Stimulated activated memory B cell treated with anti-CD40 and anti-IgM and Interleukin-4, amounts not matched to agents 10 μg/mL and 1 μg/mL and 100 μg/mL, for 72 hours (primary cell): ENCODE measurements at regions not wholly inside any gene's neighbourhood (a gene's known extent, or its start where the extent isn't known, plus 50 kb on each side); places are given as distances from the start of the nearest gene placed in this dataset.

Source experiments
- ATAC-seq: fragments of 150-1000 bp; cut with Tn5 transposase; 2 replicates; pipeline ENCODE4 v1.10.0; 2021
- H3K27ac Mint-ChIP-seq: one replicate; pipeline ENCODE4 v1.8.0; 2022; ENCODE audit warnings: mild to moderate bottlenecking, mixed read lengths
- H3K27me3 Mint-ChIP-seq: one replicate; pipeline ENCODE4 v1.8.0; 2022; ENCODE audit warnings: mixed read lengths
- H3K36me3 Mint-ChIP-seq: one replicate; pipeline ENCODE4 v1.8.0; 2022; ENCODE audit warnings: mixed read lengths
- H3K4me1 Mint-ChIP-seq: one replicate; pipeline ENCODE4 v1.8.0; 2022; ENCODE audit warnings: mixed read lengths
- H3K4me3 Mint-ChIP-seq: one replicate; pipeline ENCODE4 v1.8.0; 2022; ENCODE audit warnings: mild to moderate bottlenecking, moderate library complexity, mixed read lengths
- H3K9me3 Mint-ChIP-seq: one replicate; pipeline ENCODE4 v1.8.0; 2022; ENCODE audit warnings: mixed read lengths

GRCh38 chr11:8740129-8740528 is 57.5 kb downstream of the RPL27A start:
- no peak for ATAC-seq
- Mint-ChIP-seq H3K27ac (no peak overlapping the region), H3K27me3 (peaks cover 8% of the 10 kb centered on the region), H3K4me3 (no peak overlapping the region), H3K9me3 (no peaks in the 10 kb centered on the region), H3K4me1 (no peaks in the 10 kb centered on the region), H3K36me3 (no peaks in the 10 kb centered on the region)

- H3K4me3 Mint-ChIP-seq, result no peak overlapping the region
- no peaks in the 10 kb centered on the region for H3K36me3 Mint-ChIP-seq
- no peak overlapping the region for H3K27ac Mint-ChIP-seq
- H3K9me3 Mint-ChIP-seq, result no peaks in the 10 kb centered on the region
- ATAC-seq, result peak; percentile 81
- H3K27me3 Mint-ChIP-seq, result peaks cover 8% of the 10 kb centered on the region
- H3K4me1 Mint-ChIP-seq, result peaks cover 14% of the 10 kb centered on the region
Observed at GRCh38 chr11:8744423-8744822, 61.8 kb downstream of the RPL27A start.

GRCh38 chr11:8745431-8746253 is 63.0 kb downstream of the RPL27A start:
- H3K4me1 Mint-ChIP-seq, result peaks cover 14% of the 10 kb centered on the region
- H3K27me3 Mint-ChIP-seq, result peaks cover 8% of the 10 kb centered on the region
- no peak overlapping the region for H3K4me3 Mint-ChIP-seq
- H3K9me3 Mint-ChIP-seq, result no peaks in the 10 kb centered on the region
- H3K36me3 Mint-ChIP-seq, result no peaks in the 10 kb centered on the region
- no peak overlapping the region for H3K27ac Mint-ChIP-seq
- ATAC-seq, result no peak

- Mint-ChIP-seq H3K27ac (no peak overlapping the region), H3K9me3 (no peaks in the 10 kb centered on the region), H3K4me1 (peaks cover 14% of the 10 kb centered on the region), H3K4me3 (no peak overlapping the region), H3K27me3 (peaks cover 12% of the 10 kb centered on the region), H3K36me3 (no peaks in the 10 kb centered on the region)
- no peak for ATAC-seq
Observed at GRCh38 chr11:8746331-8746974, 63.9 kb downstream of the RPL27A start.

GRCh38 chr11:8747173-8747572 is 64.6 kb downstream of the RPL27A start:
- peak; percentile 37 for ATAC-seq
- Mint-ChIP-seq H3K27me3 (peaks cover 16% of the 10 kb centered on the region), H3K9me3 (no peaks in the 10 kb centered on the region), H3K4me1 (peaks cover 14% of the 10 kb centered on the region), H3K27ac (no peak overlapping the region), H3K4me3 (no peak overlapping the region), H3K36me3 (no peaks in the 10 kb centered on the region)

- no peak for ATAC-seq
- Mint-ChIP-seq H3K4me3 (no peak overlapping the region), H3K27me3 (peaks cover 9% of the 10 kb centered on the region), H3K4me1 (peaks cover 14% of the 10 kb centered on the region), H3K36me3 (no peaks in the 10 kb centered on the region), H3K27ac (no peak overlapping the region), H3K9me3 (no peaks in the 10 kb centered on the region)
Observed at GRCh38 chr11:8748317-8748716, 65.7 kb downstream of the RPL27A start.

GRCh38 chr11:8749202-8749601 is 66.6 kb downstream of the RPL27A start:
- H3K27me3 Mint-ChIP-seq, result peaks cover 9% of the 10 kb centered on the region
- no peak overlapping the region for H3K4me3 Mint-ChIP-seq
- ATAC-seq, result no peak
- H3K27ac Mint-ChIP-seq, result no peak overlapping the region
- H3K9me3 Mint-ChIP-seq, result no peaks in the 10 kb centered on the region
- no peaks in the 10 kb centered on the region for H3K36me3 Mint-ChIP-seq
- peaks cover 14% of the 10 kb centered on the region for H3K4me1 Mint-ChIP-seq

GRCh38 chr11:8754241-8754640 is 71.6 kb downstream of the RPL27A start:
- H3K9me3 Mint-ChIP-seq, result no peaks in the 10 kb centered on the region
- peaks cover 9% of the 10 kb centered on the region for H3K27me3 Mint-ChIP-seq
- H3K4me3 Mint-ChIP-seq, result no peak overlapping the region
- ATAC-seq, result no peak
- H3K27ac Mint-ChIP-seq, result no peak overlapping the region
- H3K36me3 Mint-ChIP-seq, result no peaks in the 10 kb centered on the region
- H3K4me1 Mint-ChIP-seq, result no peaks in the 10 kb centered on the region

GRCh38 chr11:8756201-8756600 is 73.6 kb downstream of the RPL27A start:
- no peaks in the 10 kb centered on the region for H3K4me1 Mint-ChIP-seq
- ATAC-seq, result no peak

GRCh38 chr11:8757047-8757446 is 74.5 kb downstream of the RPL27A start:
- Mint-ChIP-seq H3K36me3 (no peaks in the 10 kb centered on the region), H3K9me3 (no peaks in the 10 kb centered on the region), H3K4me3 (no peak overlapping the region), H3K4me1 (no peaks in the 10 kb centered on the region), H3K27ac (no peak overlapping the region), H3K27me3 (peaks cover under 1% of the 10 kb centered on the region)
- no peak for ATAC-seq

More at GRCh38 chr11:8756201-8756600, 73.6 kb downstream of the RPL27A start:
- H3K36me3 Mint-ChIP-seq, result no peaks in the 10 kb centered on the region
- no peaks in the 10 kb centered on the region for H3K9me3 Mint-ChIP-seq
- H3K4me3 Mint-ChIP-seq, result no peak overlapping the region
- peaks cover 9% of the 10 kb centered on the region for H3K27me3 Mint-ChIP-seq
- H3K27ac Mint-ChIP-seq, result no peak overlapping the region

GRCh38 chr11:8757533-8757932 is 74.9 kb downstream of the RPL27A start:
- H3K36me3 Mint-ChIP-seq, result no peaks in the 10 kb centered on the region
- no peaks in the 10 kb centered on the region for H3K4me1 Mint-ChIP-seq
- no peak for ATAC-seq
- H3K9me3 Mint-ChIP-seq, result no peaks in the 10 kb centered on the region
- H3K27me3 Mint-ChIP-seq, result no peaks in the 10 kb centered on the region
- H3K27ac Mint-ChIP-seq, result no peak overlapping the region
- no peak overlapping the region for H3K4me3 Mint-ChIP-seq

GRCh38 chr11:8758619-8759169 is 76.1 kb downstream of the RPL27A start:
- no peak for ATAC-seq
- no peaks in the 10 kb centered on the region for H3K36me3 Mint-ChIP-seq
- no peaks in the 10 kb centered on the region for H3K4me1 Mint-ChIP-seq
- H3K4me3 Mint-ChIP-seq, result no peak overlapping the region
- H3K27me3 Mint-ChIP-seq, result peaks cover 7% of the 10 kb centered on the region
- H3K27ac Mint-ChIP-seq, result no peak overlapping the region
- no peaks in the 10 kb centered on the region for H3K9me3 Mint-ChIP-seq

- Mint-ChIP-seq H3K27ac (no peak overlapping the region), H3K4me1 (no peaks in the 10 kb centered on the region), H3K4me3 (no peak overlapping the region), H3K27me3 (peaks cover 13% of the 10 kb centered on the region), H3K9me3 (no peaks in the 10 kb centered on the region), H3K36me3 (no peaks in the 10 kb centered on the region)
- no peak for ATAC-seq
Observed at GRCh38 chr11:8759634-8760033, 77.0 kb downstream of the RPL27A start.

GRCh38 chr11:8760896-8761295 is 78.3 kb downstream of the RPL27A start:
- no peak overlapping the region for H3K27ac Mint-ChIP-seq
- H3K4me3 Mint-ChIP-seq, result no peak overlapping the region
- no peaks in the 10 kb centered on the region for H3K4me1 Mint-ChIP-seq
- peaks cover 13% of the 10 kb centered on the region for H3K27me3 Mint-ChIP-seq
- no peaks in the 10 kb centered on the region for H3K9me3 Mint-ChIP-seq
- no peaks in the 10 kb centered on the region for H3K36me3 Mint-ChIP-seq
- ATAC-seq, result no peak

GRCh38 chr11:8763070-8763685 is 80.6 kb downstream of the RPL27A start:
- H3K4me1 Mint-ChIP-seq, result no peaks in the 10 kb centered on the region
- H3K36me3 Mint-ChIP-seq, result no peaks in the 10 kb centered on the region
- no peak overlapping the region for H3K27ac Mint-ChIP-seq
- H3K4me3 Mint-ChIP-seq, result no peak overlapping the region
- ATAC-seq, result no peak
- peaks cover 13% of the 10 kb centered on the region for H3K27me3 Mint-ChIP-seq
- no peaks in the 10 kb centered on the region for H3K9me3 Mint-ChIP-seq
